SK-N-SH (cell line): ENCODE measurements at regions not wholly inside any gene's neighbourhood (a gene's known extent, or its start where the extent isn't known, plus 50 kb on each side); places are given as distances from the start of the nearest gene placed in this dataset.

ENCODE experiments used
- CTCF ChIA-PET: fragments of 300-600, 350-600 bp; formaldehyde crosslinking; extraction: SDS; loops from one replicate; lab custom pipeline; 2021; lab: Yijun Ruan, JAX
- POLR2A ChIA-PET: fragments of 350-600 bp; sonication (Branson Sonifier 250); formaldehyde crosslinking; extraction: SDS; loops from one replicate; lab custom pipeline; 2020; ENCODE audit warnings: antibody characterized with exemption, inconsistent platforms; lab: Yijun Ruan, JAX
- DNase-seq: peaks from one replicate; pipeline ENCODE4 v3.0.0; 2012
- H2AFZ ChIP-seq: fragments of 200-600 bp; sonication (generic); 2 replicates; pipeline ENCODE4 v1.8.1; 2016; ENCODE audit warnings: antibody characterized with exemption, mild to moderate bottlenecking, low read depth
- H3F3A ChIP-seq: fragments of 200-600 bp; sonication (generic); replicated peaks from 2 replicates; pipeline ENCODE3; 2016; ENCODE audit warnings: antibody characterized with exemption, mild to moderate bottlenecking; ENCODE audit not compliant: insufficient read depth
- H3K27ac ChIP-seq, 2 experiments: fragments of 200-500 bp in 1 of 2; fragments of 200-600 bp in 1 of 2; sonication (Bioruptor generic) in 1 of 2; sonication (generic), shearing (Covaris generic) in 1 of 2; 2 replicates each; pipeline versions ENCODE4 v1.5.1 to v1.6.1; 2014 to 2016; ENCODE audit warnings: low read depth in 2 of 2, inconsistent platforms in 1 of 2, low read length in 1 of 2, mild to moderate bottlenecking in 1 of 2, mixed read lengths in 1 of 2
- H3K27me3 ChIP-seq: fragments of 200-600 bp; sonication (generic), shearing (Covaris generic); 2 replicates; pipeline ENCODE4 v1.6.1; 2016; ENCODE audit warnings: mixed run types; ENCODE audit not compliant: insufficient read depth
- H3K36me3 ChIP-seq, 2 experiments: fragments of 200-500 bp in 1 of 2; fragments of 200-600 bp in 1 of 2; sonication (Bioruptor generic) in 1 of 2; sonication (generic) in 1 of 2; replicated peaks in 1 of 2; 2 replicates each; pipeline versions ENCODE3 to v1.5.1; 2014 to 2016; ENCODE audit warnings: low read length in 1 of 2, mild to moderate bottlenecking in 1 of 2; ENCODE audit not compliant: insufficient read depth in 2 of 2, control insufficient read depth in 1 of 2
- H3K4me1 ChIP-seq, 2 experiments: fragments of 200-500 bp in 1 of 2; fragments of 200-600 bp in 1 of 2; sonication (Bioruptor generic) in 1 of 2; sonication (generic), shearing (Covaris generic) in 1 of 2; 2 replicates each; pipeline versions ENCODE4 v1.5.1 to v1.6.1; 2014 to 2016; ENCODE audit warnings: low read depth in 1 of 2, low read length in 1 of 2, mixed run types in 1 of 2; ENCODE audit not compliant: insufficient read depth in 2 of 2, control insufficient read depth in 1 of 2
- H3K4me2 ChIP-seq: fragments of 200-600 bp; sonication (generic), shearing (Covaris generic); 2 replicates; pipeline ENCODE4 v1.6.1; 2017; ENCODE audit warnings: mixed run types
- H3K4me3 ChIP-seq, 2 experiments: fragments of 200-500 bp in 1 of 2; fragments of 200-600 bp in 1 of 2; sonication (Bioruptor generic) in 1 of 2; sonication (generic), shearing (Covaris generic) in 1 of 2; 2 replicates each; pipeline versions ENCODE4 v1.5.1 to v1.8.1; 2014 to 2016; ENCODE audit warnings: low read depth in 2 of 2, inconsistent platforms in 1 of 2, low read length in 1 of 2, mild to moderate bottlenecking in 1 of 2, mixed read lengths in 1 of 2, moderate library complexity in 1 of 2
- H3K79me2 ChIP-seq: fragments of 200-600 bp; sonication (generic); 2 replicates; pipeline ENCODE4 v1.8.1; 2017; ENCODE audit warnings: mild to moderate bottlenecking; ENCODE audit not compliant: insufficient read depth
- H3K9ac ChIP-seq: fragments of 200-600 bp; sonication (generic); 2 replicates; pipeline ENCODE4 v1.6.1; 2017; ENCODE audit warnings: mixed run types
- H3K9me2 ChIP-seq: fragments of 200-600 bp; sonication (generic); 2 replicates; pipeline ENCODE4 v1.6.1; 2017; ENCODE audit warnings: mixed run types
- H3K9me3 ChIP-seq: fragments of 200-600 bp; sonication (generic); 2 replicates; pipeline ENCODE4 v1.6.1; 2017; ENCODE audit warnings: mixed run types, mild to moderate bottlenecking, moderate library complexity
- H4K20me1 ChIP-seq: fragments of 200-600 bp; sonication (generic); 2 replicates; pipeline ENCODE4 v1.6.1; 2017; ENCODE audit warnings: mild to moderate bottlenecking, mixed run types; ENCODE audit not compliant: insufficient read depth
- CTCF ChIP-seq: fragments of 200-600 bp; sonication (generic); IDR thresholded peaks from 2 replicates; pipeline ENCODE4 v1.6.1; 2017; ENCODE audit warnings: antibody characterized with exemption, mild to moderate bottlenecking, moderate library complexity
- ELF1 ChIP-seq: IDR thresholded peaks from 2 replicates; pipeline ENCODE4 v1.4.0; 2012
- EP300 ChIP-seq, 2 experiments: IDR thresholded peaks; 2 replicates each; pipeline versions ENCODE4 v1.4.0 to v1.6.1; 2012; ENCODE audit warnings: borderline replicate concordance in 1 of 2, low read depth in 1 of 2, low read length in 1 of 2
- EZH2phosphoT487 ChIP-seq: fragments of 200-600 bp; sonication (generic); IDR thresholded peaks from 2 replicates; pipeline ENCODE4 v1.6.1; 2017; ENCODE audit warnings: low read depth, mixed run types, mild to moderate bottlenecking, antibody characterized with exemption, moderate library complexity, borderline replicate concordance
- FOXJ3 ChIP-seq: sonication (generic); formaldehyde crosslinking; IDR thresholded peaks from 2 replicates; pipeline ENCODE4 v1.5.1; 2020; ENCODE audit warnings: mild to moderate bottlenecking, missing genetic modification reagents
- GABPA ChIP-seq: IDR thresholded peaks from 2 replicates; pipeline ENCODE4 v1.4.0; 2012; ENCODE audit warnings: low read depth, mild to moderate bottlenecking
- IRF3 ChIP-seq: fragments of 150-350 bp; IDR thresholded peaks from 2 replicates; pipeline ENCODE4 v1.6.1; 2016; ENCODE audit warnings: mild to moderate bottlenecking, low read depth, low read length
- MEF2A ChIP-seq: IDR thresholded peaks from 2 replicates; pipeline ENCODE4 v1.4.0; 2012; ENCODE audit warnings: low read depth, borderline replicate concordance
- MXI1 ChIP-seq: IDR thresholded peaks from 2 replicates; pipeline ENCODE4 v1.6.1; 2012; ENCODE audit warnings: mild to moderate bottlenecking, low read depth, low read length, improper control_type of control experiment
- NFIC ChIP-seq: IDR thresholded peaks from 2 replicates; pipeline ENCODE4 v1.4.0; 2012; ENCODE audit warnings: borderline replicate concordance
- NRF1 ChIP-seq: IDR thresholded peaks from 2 replicates; pipeline ENCODE4 v1.6.1; 2012; ENCODE audit warnings: low read depth, mild to moderate bottlenecking, low read length
- PBX3 ChIP-seq: IDR thresholded peaks from 2 replicates; pipeline ENCODE4; 2012
- RCOR1 ChIP-seq: fragments of 150-350 bp; IDR thresholded peaks from 2 replicates; pipeline ENCODE4 v1.6.1; 2017; ENCODE audit warnings: antibody characterized with exemption, low read length
- RFX5 ChIP-seq: IDR thresholded peaks from 2 replicates; pipeline ENCODE4 v1.6.1; 2012; ENCODE audit warnings: mild to moderate bottlenecking, improper control_type of control experiment, low read length
- RXRA ChIP-seq: IDR thresholded peaks from 2 replicates; pipeline ENCODE4 v1.4.0; 2012; ENCODE audit warnings: low read depth, mild to moderate bottlenecking, borderline replicate concordance
- TCF12 ChIP-seq: IDR thresholded peaks from 2 replicates; pipeline ENCODE4 v1.4.0; 2012
- USF1 ChIP-seq: IDR thresholded peaks from 2 replicates; pipeline ENCODE4 v1.4.0; 2012; ENCODE audit warnings: low read depth, borderline replicate concordance
- ZBTB33 ChIP-seq: IDR thresholded peaks from 2 replicates; pipeline ENCODE4 v1.4.0; 2012; ENCODE audit warnings: low read depth, borderline replicate concordance
- WGBS: methylation state at CpG from one replicate; pipeline ENCODE4 v1.1.6; 2017; ENCODE audit warnings: low lambda C conversion rate; 5-methylcytosine and 5-hydroxymethylcytosine counted together

GRCh38 chr9:23322392-23322791 is 503.6 kb downstream of the ELAVL2 start:
- CTCF ChIA-PET = no interaction called here
- peak; percentile 4 for DNase-seq
- TF ChIP-seq EZH2phosphoT487 (no peak), CTCF (peak; percentile 51), MXI1 (no peak)

GRCh38 chr9:23324511-23324910 is 501.5 kb downstream of the ELAVL2 start:
- Histone ChIP-seq H3K4me2 (no peak overlapping the region), H3K36me3 (no peaks in the 10 kb centered on the region), H3K79me2 (no peaks in the 10 kb centered on the region), H3K9ac (no peak overlapping the region), H3F3A (no peaks in the 10 kb centered on the region), H2AFZ (no peak overlapping the region), H3K4me3 (no peak overlapping the region), H3K27ac (no peak overlapping the region), H3K27me3 (no peaks in the 10 kb centered on the region), H4K20me1 (no peaks in the 10 kb centered on the region), H3K9me2 (no peaks in the 10 kb centered on the region), H3K4me1 (no peaks in the 10 kb centered on the region), H3K9me3 (no peaks in the 10 kb centered on the region)
- ChIA-PET CTCF (no interaction called here), POLR2A (no interaction called here)
- DNase-seq = no peak
- TF ChIP-seq ZBTB33 (no peak), MEF2A (no peak), RCOR1 (no peak), RFX5 (no peak), GABPA (no peak), CTCF (no peak), USF1 (no peak), FOXJ3 (CRISPR knock-in tag) (no peak), RXRA (no peak), PBX3 (no peak), IRF3 (no peak), MXI1 (no peak), ELF1 (no peak), NFIC (no peak), TCF12 (no peak), NRF1 (no peak), EP300 (IDR thresholded peaks at IDR 0.05; ENCODE audit: borderline replicate concordance in 1 of 2, low read depth in 1 of 2, low read length in 1 of 2) (no peak)
- 25% methylated on average over 4 of the region's 4 CpGs for WGBS

More at GRCh38 chr9:23322392-23322791, 503.6 kb downstream of the ELAVL2 start:
- no peak overlapping the region for H3K4me3 ChIP-seq
- H2AFZ ChIP-seq = no peak overlapping the region
- WGBS = 8% methylated on average over 4 of the region's 4 CpGs
- H3K79me2 ChIP-seq = no peaks in the 10 kb centered on the region
- POLR2A ChIA-PET = no interaction called here
- no peak overlapping the region for H3K4me2 ChIP-seq
- no peaks in the 10 kb centered on the region for H4K20me1 ChIP-seq
- H3K4me1 ChIP-seq = no peaks in the 10 kb centered on the region
- H3K27me3 ChIP-seq = no peaks in the 10 kb centered on the region
- no peaks in the 10 kb centered on the region for H3K9me3 ChIP-seq
- H3F3A ChIP-seq = no peaks in the 10 kb centered on the region
- H3K36me3 ChIP-seq = no peaks in the 10 kb centered on the region
- H3K9ac ChIP-seq = no peak overlapping the region
- H3K9me2 ChIP-seq = no peaks in the 10 kb centered on the region
- no peak overlapping the region for H3K27ac ChIP-seq
